Thyroid gland (tissue), 4 donors: ENCODE measurements at regions not wholly inside any gene's neighbourhood (a gene's known extent, or its start where the extent isn't known, plus 50 kb on each side); places are given as distances from the start of the nearest gene placed in this dataset.

Experiments used
- POLR2A ChIP-seq, 2 donors: fragments of 450-650 bp; IDR thresholded peaks; one replicate each; pipeline ENCODE4 v1.6.1; 2017; ENCODE audit warnings: antibody characterized with exemption in 2 of 2, mild to moderate bottlenecking in 2 of 2, moderate library complexity in 1 of 2
- TF ChIP-seq, protein P1 (sequence below), 6 experiments: fragments of 200-600 bp in 3 of 6; fragments of 450-650 bp in 3 of 6; sonication (generic) in 3 of 6; IDR thresholded peaks; one replicate each; pipeline ENCODE4 v1.5.1; 2016 to 2019; ENCODE audit warnings: antibody characterized with exemption in 6 of 6, mild to moderate bottlenecking in 2 of 6, inconsistent platforms in 1 of 6, moderate library complexity in 1 of 6

DNA sequence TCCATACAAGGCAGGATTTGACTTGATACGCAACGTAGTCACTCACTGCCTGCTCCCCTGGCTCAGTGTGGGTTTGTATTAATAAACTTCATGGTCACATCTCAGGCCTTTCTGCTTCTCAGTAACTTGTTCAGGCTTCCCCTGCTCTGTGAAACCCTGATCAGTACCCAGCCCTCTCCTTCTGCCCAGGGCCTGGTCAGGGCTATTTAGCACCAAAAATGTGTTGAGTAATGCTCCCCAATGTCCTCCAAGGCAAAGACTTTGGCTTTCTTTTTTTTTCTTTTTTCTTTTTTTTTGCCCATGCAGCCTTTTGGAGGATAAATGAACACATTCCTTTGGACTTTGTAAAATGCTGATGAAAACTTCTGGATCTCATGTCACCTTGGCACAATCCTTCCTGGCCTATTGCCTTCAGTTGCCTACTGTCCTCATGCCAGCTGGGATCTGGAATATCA is 399.2 kb upstream of the KLF4 start:
- TF ChIP-seq, protein P1, sequence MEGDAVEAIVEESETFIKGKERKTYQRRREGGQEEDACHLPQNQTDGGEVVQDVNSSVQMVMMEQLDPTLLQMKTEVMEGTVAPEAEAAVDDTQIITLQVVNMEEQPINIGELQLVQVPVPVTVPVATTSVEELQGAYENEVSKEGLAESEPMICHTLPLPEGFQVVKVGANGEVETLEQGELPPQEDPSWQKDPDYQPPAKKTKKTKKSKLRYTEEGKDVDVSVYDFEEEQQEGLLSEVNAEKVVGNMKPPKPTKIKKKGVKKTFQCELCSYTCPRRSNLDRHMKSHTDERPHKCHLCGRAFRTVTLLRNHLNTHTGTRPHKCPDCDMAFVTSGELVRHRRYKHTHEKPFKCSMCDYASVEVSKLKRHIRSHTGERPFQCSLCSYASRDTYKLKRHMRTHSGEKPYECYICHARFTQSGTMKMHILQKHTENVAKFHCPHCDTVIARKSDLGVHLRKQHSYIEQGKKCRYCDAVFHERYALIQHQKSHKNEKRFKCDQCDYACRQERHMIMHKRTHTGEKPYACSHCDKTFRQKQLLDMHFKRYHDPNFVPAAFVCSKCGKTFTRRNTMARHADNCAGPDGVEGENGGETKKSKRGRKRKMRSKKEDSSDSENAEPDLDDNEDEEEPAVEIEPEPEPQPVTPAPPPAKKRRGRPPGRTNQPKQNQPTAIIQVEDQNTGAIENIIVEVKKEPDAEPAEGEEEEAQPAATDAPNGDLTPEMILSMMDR (IDR thresholded peaks at IDR 0.05): no peak
- no peak for TF ChIP-seq POLR2A (IDR thresholded peaks at IDR 0.05)
